ENCODE measurements at regions not wholly inside any gene's neighbourhood (a gene's known extent, or its start where the extent isn't known, plus 50 kb on each side); places are given as distances from the start of the nearest gene placed in this dataset.

- Histone ChIP-seq H3K79me2 (ENCODE audit: insufficient read depth, low read depth) (no peaks in the 10 kb centered on the region), H3K9ac (no peak overlapping the region), H3K4me1 (ENCODE audit: low read depth, poor library complexity, severe bottlenecking) (no peaks in the 10 kb centered on the region), H3K27ac (no peak overlapping the region), H3K4me2 (no peak overlapping the region), H3K4me3 (IDR thresholded peaks at IDR 0.05; ENCODE audit: insufficient read depth, low read depth, low read length) (no peak overlapping the region), H3K27me3 (ENCODE audit: insufficient read depth, low read depth) (no peaks in the 10 kb centered on the region), H4K20me1 (ENCODE audit: insufficient read depth) (no peaks in the 10 kb centered on the region), H3K36me3 (ENCODE audit: insufficient read depth) (no peaks in the 10 kb centered on the region), H2AFZ (ENCODE audit: low read depth) (no peak overlapping the region)
- TF ChIP-seq CTCF (conservative IDR thresholded peaks at IDR 0.05; ENCODE audit: low read depth, low read length) = no peak
These were observed 50.3 kb upstream of the DOCK1 start for GRCh38 chr10:126854726-126855495.

Measured in KMS-11 (cell line).